ENCODE measurements at regions not wholly inside any gene's neighbourhood (a gene's known extent, or its start where the extent isn't known, plus 50 kb on each side); places are given as distances from the start of the nearest gene placed in this dataset.

DNA sequence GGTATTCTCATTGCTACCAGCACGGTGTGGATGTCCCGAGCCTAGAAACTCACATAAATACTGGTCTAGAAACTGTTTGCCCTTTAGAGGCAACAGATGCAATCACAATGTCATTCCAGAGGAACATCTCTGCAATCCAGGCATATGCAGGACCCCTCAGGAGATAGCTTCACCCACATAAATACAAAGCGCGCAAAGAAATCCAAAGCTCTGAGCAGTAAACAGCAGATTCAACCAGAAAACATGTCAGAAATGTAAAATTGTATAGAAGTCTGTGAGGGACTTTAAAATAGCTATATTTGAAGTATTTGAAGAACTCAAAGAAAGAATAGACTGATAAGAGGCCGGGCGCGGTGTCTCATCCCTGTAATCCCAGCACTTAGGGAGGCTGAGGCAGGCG is 291.7 kb downstream of the FAM43A start:
- DNase-seq = no peak

DNA sequence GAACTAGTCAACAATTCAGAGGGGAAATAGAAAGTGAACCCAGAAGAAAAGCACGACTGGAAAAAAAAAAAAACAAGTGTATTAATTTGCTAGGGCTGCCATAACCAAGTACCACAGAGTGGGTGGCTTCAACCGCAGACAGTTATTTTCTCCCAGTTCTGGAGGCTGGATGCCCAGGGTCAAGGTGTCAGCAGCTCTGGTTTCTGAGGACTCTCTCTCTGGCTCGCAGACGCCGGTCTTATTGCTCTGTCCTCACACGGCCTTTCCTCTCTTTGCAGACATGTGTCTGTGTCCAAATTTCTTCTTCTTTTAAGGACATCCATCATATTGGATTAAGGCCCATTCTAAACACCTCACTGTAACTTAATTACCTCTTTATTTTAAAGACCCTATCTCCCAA is 291.8 kb downstream of the XXYLT1 start:
- no peak for DNase-seq

DNA sequence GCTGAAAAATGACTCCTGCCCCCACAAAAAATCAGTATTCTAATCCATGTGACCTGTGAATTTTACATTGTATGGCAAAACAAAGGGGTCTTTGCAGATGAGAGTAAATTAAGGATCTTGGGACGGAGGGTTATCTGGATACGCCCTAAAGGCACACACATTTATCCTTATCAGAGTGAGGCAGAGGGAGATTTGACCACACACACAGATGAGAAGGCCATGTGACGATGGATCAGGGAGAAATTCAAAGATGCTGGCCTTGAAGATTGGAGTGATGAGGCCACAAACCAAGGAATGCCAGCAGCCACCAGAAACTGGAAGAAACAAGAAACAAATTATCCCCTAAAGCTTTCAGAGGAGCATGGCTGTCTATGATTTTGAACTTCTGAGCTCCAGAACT is 288.5 kb downstream of the XXYLT1 start:
- no peak for DNase-seq

DNA sequence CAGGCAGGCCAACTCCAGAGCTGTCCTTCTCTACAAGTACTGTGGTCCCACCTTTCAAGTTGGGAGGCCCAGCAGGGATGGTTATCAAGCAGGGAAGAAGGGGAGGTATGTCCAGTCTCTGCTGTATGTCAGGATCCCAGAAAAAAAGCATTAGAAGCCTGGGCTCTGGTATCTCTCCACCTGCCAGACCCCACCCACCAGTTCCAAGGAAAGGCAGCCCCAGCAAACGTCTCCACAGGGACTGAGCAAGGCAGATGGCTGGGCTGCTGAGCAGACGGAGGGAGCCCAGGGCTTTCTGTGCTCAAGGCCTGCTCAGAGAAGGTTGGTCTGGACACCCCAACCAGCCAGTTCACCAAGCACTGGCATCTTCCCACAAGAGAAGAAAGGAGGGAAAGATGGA is 287.8 kb downstream of the XXYLT1 start:
- no peak for DNase-seq

DNA sequence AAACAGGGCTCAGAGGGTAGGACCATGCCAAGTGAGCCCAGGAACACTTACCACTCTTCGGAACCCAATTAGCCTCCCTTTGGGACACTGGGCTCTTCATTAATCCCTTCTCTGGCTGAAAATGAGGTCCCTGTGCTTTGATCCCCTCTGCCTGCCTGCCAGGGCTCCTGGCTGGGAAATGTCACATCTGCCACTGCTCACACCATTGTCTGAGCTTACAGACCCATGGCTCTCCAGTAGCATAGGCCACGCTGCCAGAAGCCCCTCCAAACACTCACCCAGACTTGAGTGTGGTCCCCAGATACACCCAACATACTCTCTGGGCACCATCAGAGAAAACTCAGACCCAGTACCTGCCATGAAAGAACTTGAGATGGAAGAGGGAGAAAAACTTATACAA is 287.3 kb downstream of the XXYLT1 start:
- DNase-seq = no peak

DNA sequence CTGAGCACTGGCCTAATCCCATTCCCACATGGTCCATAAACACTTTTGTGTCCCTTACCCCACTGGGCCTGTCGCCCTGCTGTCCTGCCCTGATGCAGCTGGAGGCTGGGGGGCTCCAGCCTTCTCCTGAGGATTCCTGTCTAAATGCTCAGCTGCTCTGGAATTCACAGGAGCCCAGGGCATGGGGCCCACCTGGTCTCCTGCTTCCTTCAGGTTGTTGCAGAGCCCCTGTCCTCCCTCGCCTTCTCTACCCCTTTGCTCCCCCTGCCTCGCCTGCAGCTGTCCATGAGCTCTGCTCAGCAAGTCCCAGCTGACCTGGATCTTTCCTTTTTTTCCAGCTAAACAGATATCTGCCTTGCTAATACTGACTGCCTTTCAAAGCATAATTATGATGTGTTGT is 286.9 kb downstream of the XXYLT1 start:
- no peak for DNase-seq

DNA sequence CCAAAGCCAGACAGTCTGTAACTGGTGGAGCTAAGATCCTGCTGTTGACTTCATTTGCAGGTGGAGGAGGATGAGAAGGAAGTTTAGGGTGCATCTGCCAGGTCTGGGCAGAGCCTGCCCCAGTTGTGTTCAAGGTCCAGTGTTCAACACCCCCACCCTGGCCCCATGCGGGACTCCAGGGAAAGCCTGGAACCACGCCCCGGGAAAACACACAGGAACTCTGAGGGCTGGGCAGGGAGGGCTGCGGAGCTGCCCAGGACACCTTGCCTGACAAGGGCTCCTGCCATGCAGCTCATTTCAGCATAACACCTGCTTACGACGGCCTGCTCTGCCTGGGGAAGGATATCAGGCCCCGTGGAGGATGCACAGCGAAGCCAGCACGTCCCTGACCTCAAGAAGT is 286.3 kb downstream of the XXYLT1 start:
- no peak for DNase-seq

DNA sequence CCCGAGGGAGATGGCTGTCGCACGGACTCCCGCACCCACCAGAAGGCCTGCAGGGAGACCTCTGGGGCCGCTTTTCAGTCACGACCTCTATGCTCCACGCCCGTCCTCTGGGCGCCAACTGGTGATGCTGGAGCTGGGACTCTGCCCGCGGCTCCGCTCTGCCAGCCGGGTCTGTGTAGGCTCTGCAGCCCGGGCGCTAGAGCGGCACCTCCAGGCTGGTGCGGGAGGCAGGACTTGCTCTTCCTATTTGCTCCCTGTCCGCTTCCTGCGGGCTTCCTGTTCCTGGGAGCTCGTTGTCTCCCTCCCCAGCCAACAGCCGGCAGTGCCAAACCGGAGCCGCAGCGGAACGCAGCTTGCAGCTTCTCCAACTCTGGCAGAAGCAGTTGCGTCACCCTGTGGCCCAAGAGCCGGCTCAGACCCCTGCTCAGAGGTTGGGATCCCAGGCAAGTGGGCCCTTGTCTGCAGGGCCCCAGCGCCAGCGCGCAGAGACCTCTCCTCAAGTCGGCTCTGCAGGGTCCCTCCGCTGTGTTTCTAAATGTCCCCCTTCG is 285.9 kb downstream of the XXYLT1 start:
- DNase-seq = peak; percentile 69

DNA sequence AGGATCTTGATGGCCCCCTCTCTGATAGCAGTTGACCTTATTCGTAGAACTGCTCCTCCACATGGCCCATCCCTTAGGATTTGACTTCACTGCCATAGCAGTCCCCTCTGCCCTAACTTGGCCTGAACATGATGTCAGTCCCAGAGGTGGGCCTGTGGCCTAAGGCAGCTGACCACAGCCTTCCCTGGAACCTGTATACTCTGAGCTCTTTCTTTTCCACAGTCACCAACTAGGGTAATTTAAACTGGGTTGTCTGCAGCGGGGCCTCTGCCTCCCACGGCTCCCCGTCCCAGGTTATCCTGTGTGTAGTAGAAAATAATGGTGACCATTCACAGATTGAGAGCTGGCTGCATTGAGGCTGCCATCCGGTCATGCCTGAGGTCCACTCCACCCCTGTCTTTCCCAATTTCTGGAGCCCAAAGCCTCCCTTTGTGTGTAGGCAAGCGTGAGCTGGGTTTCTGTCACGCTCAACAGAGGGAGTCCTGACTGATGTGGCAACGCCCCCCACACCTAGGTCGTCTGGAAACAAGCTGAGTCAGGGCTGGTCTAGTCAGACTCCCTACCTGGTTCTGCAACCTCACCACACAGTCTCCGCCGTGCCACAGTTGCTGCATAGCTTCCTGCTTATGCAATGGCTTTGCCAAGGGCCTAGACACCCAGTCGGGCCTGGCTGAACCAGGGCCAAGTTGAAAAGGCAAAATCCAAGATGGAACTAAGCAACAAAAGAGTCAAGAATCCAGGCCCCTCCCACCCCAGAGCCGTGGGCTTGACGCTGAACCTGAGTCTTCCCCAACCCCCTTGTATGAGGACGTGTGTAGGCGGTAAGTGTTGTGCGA is 284.5 kb downstream of the XXYLT1 start:
- no peak for DNase-seq

DNA sequence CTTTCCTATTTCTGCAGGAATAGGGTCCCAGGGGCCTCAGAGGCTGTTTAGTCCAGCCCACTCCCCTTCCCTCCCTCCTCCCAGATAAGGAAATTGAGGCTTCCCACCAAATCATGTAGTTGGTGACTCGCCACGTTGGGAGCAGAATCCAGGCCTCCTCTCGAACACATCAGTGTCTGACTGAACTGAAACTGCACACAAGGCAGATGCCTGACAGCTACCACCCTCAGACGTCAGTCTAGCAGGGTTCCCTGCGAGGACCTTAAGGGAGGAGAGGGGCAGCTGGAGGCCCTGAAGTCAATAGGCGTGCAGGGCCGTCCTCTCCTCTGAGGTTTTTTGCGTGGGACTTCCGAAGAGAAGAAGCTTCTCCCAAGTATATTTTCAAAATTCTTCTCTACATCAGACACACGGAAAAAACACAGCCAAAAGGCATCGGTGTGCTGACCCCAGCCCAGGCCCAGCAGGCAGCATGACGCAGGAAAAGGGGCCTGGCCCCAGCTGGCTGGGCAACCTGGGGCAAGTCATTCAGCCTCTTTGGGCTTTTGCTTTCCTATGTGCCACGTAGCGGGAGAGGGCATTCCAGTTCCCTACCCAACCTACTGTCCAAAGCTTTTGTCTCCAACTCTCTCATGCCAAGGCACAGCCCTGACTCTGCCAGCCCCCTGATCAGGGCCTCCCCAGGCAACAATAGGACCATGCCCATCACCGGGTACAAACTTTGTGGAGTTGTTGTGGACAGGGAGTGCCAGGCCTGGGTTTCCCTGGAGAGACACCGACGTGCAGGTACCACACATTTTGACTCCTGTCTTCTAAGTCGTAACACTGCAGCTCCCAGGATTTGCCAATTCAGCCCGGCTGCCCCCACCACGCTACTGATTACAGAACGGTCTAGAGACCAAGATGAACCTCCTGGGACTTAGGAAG is 283.1 kb downstream of the XXYLT1 start:
- no peak for DNase-seq

DNA sequence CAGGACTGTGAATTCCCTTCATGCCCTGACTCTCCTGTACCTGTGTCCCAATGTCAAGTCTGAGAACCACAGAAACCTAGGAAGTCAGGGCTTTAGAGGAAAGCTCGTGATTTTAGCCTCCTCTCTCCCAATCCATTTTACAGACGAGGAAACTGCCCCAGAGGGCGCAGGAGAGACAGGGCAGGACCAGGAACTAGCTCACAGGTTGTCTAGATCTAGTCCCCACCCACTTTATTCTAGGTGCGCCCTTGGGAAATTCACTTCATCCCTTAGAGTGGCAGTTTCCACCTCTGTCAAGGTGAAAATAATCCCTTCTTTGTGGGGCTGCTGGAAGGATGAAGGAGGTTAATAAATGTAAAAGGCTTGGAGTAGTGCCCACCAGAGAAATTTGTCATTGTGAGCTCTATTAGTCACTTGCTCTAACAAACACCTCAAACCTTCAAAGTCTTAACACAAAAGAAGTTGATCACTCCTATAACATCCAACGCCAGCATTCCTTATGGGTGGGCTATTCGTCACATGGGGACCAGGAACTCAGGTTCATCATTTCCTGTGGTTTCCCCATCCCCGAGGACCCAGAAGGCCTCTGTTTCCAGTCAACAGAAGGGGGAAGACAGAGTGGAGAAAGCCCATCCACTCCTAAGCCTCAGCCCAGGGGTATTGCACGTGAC is 282.3 kb downstream of the XXYLT1 start:
- no peak for DNase-seq

DNA sequence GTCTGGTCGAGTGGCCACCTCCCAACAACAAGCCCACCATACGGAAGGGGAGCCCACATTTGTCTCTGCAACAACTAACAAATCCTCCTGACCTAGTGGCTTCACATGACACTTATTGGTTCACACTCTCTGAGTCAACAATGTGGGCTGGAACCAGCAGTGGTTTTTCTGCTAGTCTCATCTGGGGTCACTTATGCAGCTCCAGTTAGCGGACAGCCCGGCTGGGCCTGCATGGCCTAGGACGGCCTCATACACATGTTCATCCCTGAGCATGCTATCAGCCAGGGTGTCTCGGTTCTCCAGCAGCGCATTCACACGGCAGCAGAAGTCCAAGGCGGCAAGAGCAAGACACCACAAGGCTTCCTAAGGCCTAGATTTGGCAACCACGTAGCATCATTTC is 281.7 kb downstream of the XXYLT1 start:
- DNase-seq = no peak

DNA sequence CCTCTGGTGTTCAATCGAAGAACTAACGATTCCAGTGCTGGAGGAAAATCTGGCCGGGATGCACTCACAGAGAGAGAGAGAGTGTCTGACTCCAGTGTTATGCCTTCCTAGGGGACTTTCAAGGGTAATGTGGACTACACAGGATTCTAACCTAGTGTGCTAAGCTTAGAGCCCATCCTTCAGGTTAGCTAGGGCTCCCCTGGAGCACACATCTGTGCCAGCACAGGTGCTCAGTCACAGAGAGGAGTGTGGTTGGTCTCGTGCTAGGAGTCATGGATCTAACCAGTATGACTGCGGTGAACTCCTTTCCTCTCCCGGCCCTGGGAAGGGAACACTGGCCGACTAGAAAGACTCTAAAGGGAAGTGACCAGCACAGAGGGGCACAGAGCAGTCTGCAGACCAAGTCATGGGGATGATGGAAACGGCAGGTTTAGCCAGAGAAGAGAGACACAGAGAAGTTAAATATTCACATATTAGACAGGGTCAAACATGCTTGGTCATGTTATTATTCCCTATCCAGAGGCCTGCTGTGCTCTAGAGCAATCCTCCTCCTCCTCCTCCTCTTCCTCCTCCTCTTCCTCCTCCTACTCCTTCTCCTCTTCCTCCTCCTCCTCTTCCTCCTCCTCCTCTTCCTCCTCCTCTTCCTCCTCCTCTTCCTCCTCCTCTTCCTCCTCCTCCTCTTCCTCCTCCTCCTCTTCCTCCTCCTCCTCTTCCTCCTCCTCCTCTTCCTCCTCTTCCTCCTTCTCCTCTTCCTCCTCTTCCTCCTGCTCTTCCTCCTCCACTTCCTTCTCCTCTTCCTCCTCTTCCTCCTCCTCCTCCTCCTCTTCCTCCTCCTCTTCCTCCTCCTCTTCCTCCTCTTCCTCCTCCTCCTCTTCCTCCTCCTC is 280.3 kb downstream of the XXYLT1 start:
- DNase-seq = no peak

DNA sequence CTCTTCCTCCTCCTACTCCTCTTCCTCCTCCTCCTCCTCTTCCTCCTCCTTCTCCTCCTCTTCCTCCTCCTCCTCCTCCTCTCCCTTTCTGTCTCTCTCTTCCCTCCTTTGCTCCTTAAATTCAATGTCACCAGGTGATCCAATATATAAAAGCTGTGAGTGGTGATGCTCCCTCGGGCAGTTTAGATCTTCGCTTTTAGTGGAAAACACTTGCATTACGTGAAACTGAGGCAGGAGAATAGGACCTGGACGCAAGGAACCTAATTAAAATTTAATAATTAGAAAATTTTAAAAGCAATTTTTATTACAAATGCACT is 279.7 kb downstream of the XXYLT1 start:
- DNase-seq = no peak

DNA sequence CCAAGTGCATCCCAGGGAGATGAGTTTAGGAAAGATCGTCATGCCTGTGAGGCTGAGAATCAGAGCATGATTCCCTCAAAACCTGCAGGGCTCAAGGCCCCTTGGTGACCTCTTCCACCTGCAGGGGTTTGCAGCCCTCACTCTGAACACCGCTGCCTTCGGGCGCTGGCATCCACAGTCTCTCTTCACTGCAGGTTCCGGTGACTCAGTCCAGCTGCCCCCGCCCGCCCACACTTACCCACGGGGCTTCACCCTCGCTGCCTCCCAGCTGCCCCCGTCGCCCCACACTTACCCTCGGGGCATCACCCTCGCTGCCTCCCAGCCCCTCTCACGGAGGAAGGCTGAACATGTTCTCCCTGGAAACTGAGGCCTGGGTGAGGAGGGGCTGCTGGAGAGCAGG is 277.1 kb downstream of the XXYLT1 start:
- DNase-seq = no peak

DNA sequence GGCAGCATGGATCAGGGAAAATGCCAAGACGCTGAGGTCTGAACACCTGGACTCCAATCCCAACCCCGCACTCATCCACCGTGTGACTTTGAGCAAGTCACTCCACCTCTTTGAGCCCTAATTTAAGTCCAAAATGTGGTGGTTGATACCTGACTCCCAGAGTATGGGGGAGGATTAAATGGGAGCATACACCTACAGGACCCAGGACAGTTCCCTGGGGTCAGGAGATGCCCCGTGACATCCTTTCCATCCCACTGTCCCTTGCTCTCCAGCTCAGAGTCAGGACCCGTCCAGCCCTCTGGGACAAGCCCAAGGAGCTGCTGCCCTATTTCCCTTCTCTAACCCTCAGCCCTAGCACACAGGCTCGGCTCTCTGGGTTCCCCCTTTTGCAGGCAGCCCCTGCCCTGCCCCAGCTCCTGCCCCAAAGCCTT is 276.4 kb downstream of the XXYLT1 start:
- DNase-seq = no peak

DNA sequence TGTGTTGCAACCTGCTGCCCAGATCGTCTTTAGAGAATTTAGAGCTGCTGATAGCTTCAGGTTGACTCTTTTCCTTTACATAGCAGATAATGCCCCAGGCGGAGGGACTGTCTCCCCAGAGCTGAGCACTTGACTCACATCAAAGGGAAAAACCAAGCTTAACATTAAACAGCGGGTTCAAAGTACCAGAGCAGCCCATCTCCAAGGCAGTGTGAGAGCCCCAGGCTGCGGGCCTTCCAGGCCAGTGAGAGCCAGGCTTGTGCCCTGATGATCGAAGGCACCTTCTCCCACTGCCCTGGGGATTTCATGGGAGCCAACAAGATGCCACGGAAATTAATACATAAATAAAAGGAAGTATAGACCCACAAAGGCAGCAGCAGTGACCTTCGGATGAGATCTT is 275.6 kb downstream of the XXYLT1 start:
- DNase-seq = no peak

DNA sequence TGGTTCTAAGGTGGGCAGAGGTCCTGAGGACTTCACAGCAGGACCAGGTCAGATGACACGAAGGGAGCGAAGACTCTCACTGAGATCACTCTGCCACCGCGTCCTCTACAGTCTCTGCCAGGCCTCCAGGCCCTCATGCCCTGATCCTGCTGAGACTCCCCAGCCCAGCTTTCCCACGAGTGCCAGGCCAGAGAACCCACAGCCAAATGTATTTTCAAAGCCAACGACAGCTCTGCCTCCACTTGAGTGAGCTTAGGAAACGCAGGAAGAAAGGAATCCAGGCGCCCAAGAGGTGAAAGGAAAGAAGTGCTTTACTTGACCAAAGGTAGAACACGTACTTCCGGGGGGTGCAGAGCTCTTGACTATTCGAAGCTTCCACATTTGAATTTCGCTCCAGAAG is 275.0 kb downstream of the XXYLT1 start:
- DNase-seq = no peak

DNA sequence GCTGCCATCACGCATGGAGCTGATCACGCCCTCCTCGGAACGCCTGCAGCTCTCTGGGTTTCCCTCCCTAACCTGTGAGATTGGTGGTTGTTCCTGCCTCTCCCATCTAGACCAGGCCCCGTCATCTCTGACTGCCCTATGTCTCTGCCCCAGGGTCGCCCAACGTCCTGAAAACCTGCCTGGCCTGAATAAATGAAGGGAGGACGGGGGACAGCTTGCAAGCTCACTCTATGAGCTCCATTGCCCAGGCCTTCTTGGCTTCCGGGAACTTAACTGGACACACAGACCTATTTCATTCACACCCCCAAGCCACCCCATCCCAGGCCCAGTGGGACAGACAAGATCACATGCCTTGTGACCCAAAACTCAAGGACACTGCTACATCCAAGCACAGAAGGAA is 274.2 kb downstream of the XXYLT1 start:
- DNase-seq = no peak

DNA sequence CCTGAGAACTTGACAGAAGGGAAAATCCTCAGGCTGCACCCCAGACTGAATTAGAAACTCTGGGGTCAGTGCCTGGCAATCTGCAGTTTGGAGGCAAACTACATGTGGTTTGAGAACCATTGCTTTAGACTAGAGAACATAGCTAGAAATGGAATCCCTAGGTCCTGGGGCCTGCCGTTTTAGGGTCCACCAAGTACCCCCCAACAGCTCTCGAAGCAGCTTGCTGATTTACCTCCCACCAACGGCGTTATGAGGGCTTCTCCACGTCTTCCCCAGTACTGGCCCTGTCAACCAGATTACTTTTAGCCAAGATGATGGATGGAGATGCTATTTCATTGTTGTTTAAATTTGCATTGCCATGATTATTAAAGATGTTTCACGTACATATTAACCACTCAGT is 272.5 kb downstream of the XXYLT1 start:
- no peak for DNase-seq

DNA sequence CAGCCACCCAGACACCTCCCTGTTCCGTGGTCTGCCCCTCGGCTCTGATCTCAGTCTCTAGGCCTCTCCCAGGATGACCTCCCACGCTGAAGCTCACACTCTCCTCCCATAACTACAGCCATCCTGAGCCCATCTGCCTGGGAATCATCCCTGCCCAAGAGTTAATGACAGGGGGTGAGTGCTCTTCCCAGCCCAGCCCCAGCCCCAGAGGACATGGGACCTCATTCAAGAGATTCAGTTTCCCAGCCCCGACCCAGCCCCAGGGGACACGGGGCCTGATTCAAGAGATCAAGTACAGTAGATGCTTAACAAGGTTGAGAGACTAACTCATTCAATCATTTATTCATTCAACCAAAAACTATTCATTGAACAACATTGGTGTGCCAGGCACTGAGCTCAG is 272.0 kb downstream of the XXYLT1 start:
- no peak for DNase-seq

DNA sequence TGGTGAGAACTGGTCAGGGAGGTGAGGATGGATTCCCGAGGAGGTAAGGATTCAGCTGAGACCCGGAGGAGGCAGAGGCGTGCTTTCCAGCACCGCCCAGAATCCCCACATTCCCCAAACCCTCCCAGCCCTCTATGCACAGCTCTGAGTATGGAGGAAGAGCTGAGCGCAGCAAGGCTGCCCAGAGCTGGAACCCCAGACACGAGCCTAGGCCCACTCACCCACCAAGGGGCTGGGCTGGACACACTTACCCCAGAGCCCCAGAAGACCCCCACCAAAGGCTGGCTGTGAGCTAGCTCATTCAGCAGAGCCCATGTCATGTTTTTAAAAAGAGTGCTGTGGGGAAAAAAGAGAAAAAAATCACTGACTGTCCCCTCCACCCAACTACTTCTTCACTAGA is 271.5 kb downstream of the XXYLT1 start:
- no peak for DNase-seq
